Small intestine (tissue), 7 donors: ENCODE measurements at regions not wholly inside any gene's neighbourhood (a gene's known extent, or its start where the extent isn't known, plus 50 kb on each side); places are given as distances from the start of the nearest gene placed in this dataset.
"Not testable (repeated sequence)": the region's sequence is repeated elsewhere in the genome, so short reads cannot be mapped to it uniquely, and the experiment has no call there.

ENCODE experiments used
- DNase-seq, 2 donors: peaks; one replicate each; pipeline versions ENCODE4 v3.0.0 to v3.0.0-alpha.2; 2013
- FAIRE-seq: peaks from 2 replicates; lab custom pipeline; 2012; peaks lifted over from hg19 to GRCh38; lab: Jason Lieb, UNC
- H3K27ac ChIP-seq, 3 donors: one replicate each; pipeline ENCODE4 v1.5.1; 2013; ENCODE audit warnings: low read length in 2 of 3, mild to moderate bottlenecking in 2 of 3, control low read depth in 1 of 3, inconsistent platforms in 1 of 3, low read depth in 1 of 3, moderate library complexity in 1 of 3
- H3K27me3 ChIP-seq, 3 donors: one replicate each; pipeline ENCODE4 v1.6.1; 2013; ENCODE audit warnings: low read length in 3 of 3, inconsistent platforms in 1 of 3; ENCODE audit not compliant: control insufficient read depth in 3 of 3, insufficient read depth in 3 of 3
- H3K36me3 ChIP-seq, 3 donors: one replicate each; pipeline ENCODE4 v1.6.1; 2013; ENCODE audit warnings: low read length in 3 of 3, inconsistent platforms in 1 of 3, low read depth in 1 of 3, mild to moderate bottlenecking in 1 of 3, moderate library complexity in 1 of 3; ENCODE audit not compliant: control insufficient read depth in 3 of 3, insufficient read depth in 2 of 3
- H3K4me1 ChIP-seq, 3 donors: one replicate each; pipeline ENCODE4 v1.6.1; 2013; ENCODE audit warnings: low read length in 2 of 3, inconsistent platforms in 1 of 3, low read depth in 1 of 3, mild to moderate bottlenecking in 1 of 3, moderate library complexity in 1 of 3; ENCODE audit not compliant: control insufficient read depth in 3 of 3, insufficient read depth in 2 of 3
- H3K4me3 ChIP-seq, 3 donors: one replicate each; pipeline ENCODE4 v1.5.1; 2013; ENCODE audit warnings: low read length in 3 of 3, control low read depth in 1 of 3, inconsistent platforms in 1 of 3, low read depth in 1 of 3, mild to moderate bottlenecking in 1 of 3, moderate library complexity in 1 of 3
- H3K9me3 ChIP-seq, 2 donors: one replicate each; pipeline ENCODE4 v1.6.1; 2013; ENCODE audit warnings: low read depth in 1 of 2, low read length in 1 of 2; ENCODE audit not compliant: control insufficient read depth in 2 of 2, insufficient read depth in 1 of 2
- WGBS, 3 donors: extraction: QIAGEN DNeasy Blood & Tissue Kit; methylation state at CpG; one replicate each; pipeline ENCODE4 v1.1.7; 2013; 5-methylcytosine and 5-hydroxymethylcytosine counted together
- donor health status: healthy with polysubstance abuse.
- donor health status: control.
- donor health status: control.
- donor health status: Bipolar disorder and iron deficiency.
- donor health status: healthy.

- Histone ChIP-seq H3K27me3 (no peaks in the 10 kb centered on the region), H3K36me3 (no peaks in the 10 kb centered on the region), H3K27ac (no peak overlapping the region), H3K4me1 (no peaks in the 10 kb centered on the region), H3K4me3 (no peak overlapping the region), H3K9me3 (peaks cover 0 to 9% of the 10 kb centered on the region in 2 donors)
- 71 to 86% (median 78%) methylated on average over 2 of the region's 2 CpGs for WGBS, 3 donors
- no peak for FAIRE-seq
- no peak for DNase-seq
Measured at GRCh38 chr3:101913168-101913567, 63.9 kb downstream of the NFKBIZ start.

DNA sequence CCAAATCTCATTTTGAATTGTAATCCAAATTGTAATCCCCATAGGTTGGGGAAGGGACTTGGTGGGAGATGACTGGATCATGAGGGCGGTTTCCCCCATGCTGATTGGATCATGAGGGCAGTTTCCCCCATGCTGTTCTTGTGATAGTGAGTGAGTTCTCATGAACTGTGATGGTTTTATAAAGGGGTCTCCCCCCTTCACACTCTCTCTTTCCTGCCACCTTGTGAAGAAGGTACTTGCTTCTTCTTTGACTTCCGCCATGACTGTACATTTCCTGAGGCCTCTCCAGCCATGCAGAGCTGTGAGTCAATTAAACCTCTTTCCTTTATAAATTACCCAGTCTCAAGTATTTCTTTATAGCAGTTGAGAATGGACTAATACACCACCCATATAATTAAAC, 68.4 kb downstream of the NFKBIZ start:
- H3K27me3 ChIP-seq, H3K27ac ChIP-seq, H3K4me3 ChIP-seq, H3K36me3 ChIP-seq, H3K9me3 ChIP-seq, H3K4me1 ChIP-seq, DNase-seq, FAIRE-seq: not testable (repeated sequence)
- 87 to 97% (median 96%) methylated on average over 2 of the region's 2 CpGs for WGBS, 3 donors

- H3K4me1 ChIP-seq, H3K27ac ChIP-seq, H3K27me3 ChIP-seq, H3K9me3 ChIP-seq, H3K4me3 ChIP-seq, H3K36me3 ChIP-seq, DNase-seq, FAIRE-seq: not testable (repeated sequence)
- 77 to 86% (median 82%) methylated on average over 3 of the region's 3 CpGs for WGBS, 3 donors
Measured at GRCh38 chr3:101922151-101922725, 72.9 kb downstream of the NFKBIZ start.

GRCh38 chr3:101924621-101925020, 75.3 kb downstream of the NFKBIZ start:
- H3K4me1 ChIP-seq, H3K27ac ChIP-seq, H3K36me3 ChIP-seq, H3K27me3 ChIP-seq, FAIRE-seq, H3K9me3 ChIP-seq, DNase-seq, H3K4me3 ChIP-seq: not testable (repeated sequence)
- 95 to 100% (median 99%) methylated on average over 2 of the region's 2 CpGs for WGBS, 3 donors

- not testable (repeated sequence) for H3K9me3 ChIP-seq, FAIRE-seq, H3K4me3 ChIP-seq, H3K4me1 ChIP-seq, H3K27me3 ChIP-seq, H3K36me3 ChIP-seq, DNase-seq, H3K27ac ChIP-seq
- WGBS, 3 donors, result 88% methylated on average over 1 of the region's 1 CpG; no CpG with 5 or more reads in 1 of the 3 donors
Measured at GRCh38 chr3:101925124-101925523, 75.8 kb downstream of the NFKBIZ start.

- Histone ChIP-seq H3K27ac (no peak overlapping the region), H3K4me3 (no peak overlapping the region), H3K36me3 (no peaks in the 10 kb centered on the region), H3K9me3 (no peaks in the 10 kb centered on the region), H3K4me1 (peaks cover 0 to 2% (median 0%) of the 10 kb centered on the region in 3 donors), H3K27me3 (no peaks in the 10 kb centered on the region)
- 73 to 88% (median 82%) methylated on average over 2 of the region's 2 CpGs for WGBS, 3 donors
- FAIRE-seq, result no peak
- DNase-seq, result no peak
Measured at GRCh38 chr3:101925564-101925963, 76.2 kb downstream of the NFKBIZ start.

DNA sequence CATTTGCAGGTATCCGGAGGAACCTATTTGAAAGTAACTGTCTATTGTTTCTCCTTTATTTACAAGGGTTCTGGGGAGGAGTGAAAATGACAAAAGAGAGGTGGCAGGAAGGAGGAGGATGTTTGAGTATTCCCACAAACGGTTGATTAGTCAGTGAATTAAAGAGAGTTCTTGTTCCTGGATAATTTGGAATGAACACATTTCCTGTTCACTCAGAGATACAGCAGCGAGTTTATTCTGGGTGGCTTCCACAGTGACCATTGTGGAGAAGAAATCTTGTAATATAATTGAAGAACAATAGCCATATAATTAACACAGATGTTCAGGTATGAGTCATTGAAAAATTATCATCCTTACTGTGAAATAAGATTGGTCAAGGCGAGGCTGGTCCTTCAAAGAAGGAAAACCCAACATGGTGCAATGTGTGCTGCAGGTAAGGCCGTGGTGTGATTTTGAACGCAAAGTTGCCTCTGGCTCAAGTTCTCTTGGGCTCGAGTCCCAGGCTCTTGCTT, 77.3 kb downstream of the NFKBIZ start:
- H3K4me3 ChIP-seq, result no peak overlapping the region
- DNase-seq, result no peak
- WGBS, 3 donors, result 63 to 72% (median 69%) methylated on average over 7 of the region's 7 CpGs
- no peak overlapping the region for H3K27ac ChIP-seq
- peaks cover 0 to 2% (median 0%) of the 10 kb centered on the region in 3 donors for H3K4me1 ChIP-seq
- H3K27me3 ChIP-seq, result no peaks in the 10 kb centered on the region
- no peak for FAIRE-seq
- no peaks in the 10 kb centered on the region for H3K36me3 ChIP-seq
- no peaks in the 10 kb centered on the region for H3K9me3 ChIP-seq

DNA sequence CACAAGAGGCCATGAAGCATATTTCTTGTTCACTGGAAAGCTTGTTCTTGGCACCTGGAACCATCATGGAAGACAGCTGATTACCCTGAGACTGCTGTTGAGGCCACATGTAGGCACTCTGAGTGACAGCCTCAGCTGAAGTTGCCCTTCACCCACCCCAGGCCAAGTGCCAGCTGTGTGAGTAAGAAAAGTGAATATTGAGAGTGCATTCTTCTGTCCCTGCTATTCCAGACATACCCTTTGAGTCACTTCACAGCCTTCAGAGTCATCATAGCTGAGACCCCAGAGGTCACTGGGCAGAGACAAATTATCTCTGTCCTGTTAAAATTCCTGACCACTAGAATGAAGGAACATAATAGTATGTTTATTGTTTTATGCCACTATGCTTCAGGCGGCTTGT, 79.6 kb downstream of the NFKBIZ start:
- Histone ChIP-seq H3K9me3 (no peaks in the 10 kb centered on the region), H3K27ac (no peak overlapping the region), H3K36me3 (no peaks in the 10 kb centered on the region), H3K4me1 (peaks cover 0 to 2% (median 0%) of the 10 kb centered on the region in 3 donors), H3K27me3 (no peaks in the 10 kb centered on the region), H3K4me3 (no peak overlapping the region)
- no peak for FAIRE-seq
- 73 to 83% (median 80%) methylated on average over 1 of the region's 1 CpG for WGBS, 3 donors
- DNase-seq, result no peak

GRCh38 chr3:101931081-101931480, 81.8 kb downstream of the NFKBIZ start:
- no peak overlapping the region for H3K27ac ChIP-seq
- 90 to 96% (median 91%) methylated on average over 1 of the region's 1 CpG for WGBS, 3 donors
- no peaks in the 10 kb centered on the region for H3K9me3 ChIP-seq
- FAIRE-seq (no peak), DNase-seq (no peak)
- peaks cover 0 to 2% (median 0%) of the 10 kb centered on the region in 3 donors for H3K4me1 ChIP-seq
- H3K36me3 ChIP-seq, result no peaks in the 10 kb centered on the region
- H3K4me3 ChIP-seq, result no peak overlapping the region
- no peaks in the 10 kb centered on the region for H3K27me3 ChIP-seq
